Esophagus muscularis mucosa (tissue), 4 donors: ENCODE measurements at regions not wholly inside any gene's neighbourhood (a gene's known extent, or its start where the extent isn't known, plus 50 kb on each side); places are given as distances from the start of the nearest gene placed in this dataset.

Experiments used
- EP300 ChIP-seq: sonication (generic); formaldehyde crosslinking; IDR thresholded peaks from one replicate; pipeline ENCODE4 v1.6.1; 2017; ENCODE audit warnings: antibody characterized with exemption
- POLR2A ChIP-seq: fragments of 450-650 bp; IDR thresholded peaks from one replicate; pipeline ENCODE4 v1.6.1; 2017; ENCODE audit warnings: antibody characterized with exemption, moderate library complexity, mild to moderate bottlenecking, low read depth
- TF ChIP-seq, protein P1 (sequence below), 3 experiments: fragments of 200-600 bp in 2 of 3; fragments of 450-650 bp in 1 of 3; sonication (generic) in 2 of 3; IDR thresholded peaks; one replicate each; pipeline ENCODE4 v1.5.1; 2017 to 2019; ENCODE audit warnings: antibody characterized with exemption in 3 of 3, mild to moderate bottlenecking in 2 of 3, moderate library complexity in 1 of 3

DNA sequence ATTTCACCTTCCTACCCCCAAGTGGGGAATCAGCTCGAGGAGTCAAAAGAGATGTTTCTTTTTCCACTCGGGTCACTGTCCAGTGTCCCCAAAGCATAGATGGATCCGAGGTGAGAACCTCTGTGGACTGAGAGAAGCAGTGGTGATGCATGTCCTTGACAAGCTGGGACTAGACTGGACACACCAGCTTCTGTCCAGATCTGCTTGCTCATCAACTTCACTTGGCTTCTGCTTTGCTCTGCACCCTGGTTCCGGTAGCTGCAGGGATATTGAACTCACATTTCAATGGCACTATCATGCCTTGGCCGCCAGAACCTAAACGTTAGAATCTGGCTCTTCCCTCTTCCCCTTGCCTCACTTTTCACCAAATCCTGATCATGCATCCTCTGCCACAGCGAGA lies 50.3 kb upstream of the CXCL12 start:
- no peak for TF ChIP-seq POLR2A
- TF ChIP-seq, protein P1, sequence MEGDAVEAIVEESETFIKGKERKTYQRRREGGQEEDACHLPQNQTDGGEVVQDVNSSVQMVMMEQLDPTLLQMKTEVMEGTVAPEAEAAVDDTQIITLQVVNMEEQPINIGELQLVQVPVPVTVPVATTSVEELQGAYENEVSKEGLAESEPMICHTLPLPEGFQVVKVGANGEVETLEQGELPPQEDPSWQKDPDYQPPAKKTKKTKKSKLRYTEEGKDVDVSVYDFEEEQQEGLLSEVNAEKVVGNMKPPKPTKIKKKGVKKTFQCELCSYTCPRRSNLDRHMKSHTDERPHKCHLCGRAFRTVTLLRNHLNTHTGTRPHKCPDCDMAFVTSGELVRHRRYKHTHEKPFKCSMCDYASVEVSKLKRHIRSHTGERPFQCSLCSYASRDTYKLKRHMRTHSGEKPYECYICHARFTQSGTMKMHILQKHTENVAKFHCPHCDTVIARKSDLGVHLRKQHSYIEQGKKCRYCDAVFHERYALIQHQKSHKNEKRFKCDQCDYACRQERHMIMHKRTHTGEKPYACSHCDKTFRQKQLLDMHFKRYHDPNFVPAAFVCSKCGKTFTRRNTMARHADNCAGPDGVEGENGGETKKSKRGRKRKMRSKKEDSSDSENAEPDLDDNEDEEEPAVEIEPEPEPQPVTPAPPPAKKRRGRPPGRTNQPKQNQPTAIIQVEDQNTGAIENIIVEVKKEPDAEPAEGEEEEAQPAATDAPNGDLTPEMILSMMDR (IDR thresholded peaks at IDR 0.05): no peak
- no peak for TF ChIP-seq EP300
